GM12878 (cell line): ENCODE measurements at regions not wholly inside any gene's neighbourhood (a gene's known extent, or its start where the extent isn't known, plus 50 kb on each side); places are given as distances from the start of the nearest gene placed in this dataset.

Experiments
- ATAC-seq: fragments of 200-7000 bp; cut with Tn5 transposase; 3 replicates; pipeline ENCODE4 v1.9.1; 2020; ENCODE audit warnings: mild to moderate bottlenecking, moderate library complexity
- BruUV-seq: library from RNA; stranded (reverse); fragments of 400-500 nt; replicated peaks from 2 replicates; lab custom pipeline; 2021; lab: Mats Ljungman, UMichigan
- CTCF ChIA-PET: fragments of 300-600 bp; sonication (Branson Sonifier 250); formaldehyde crosslinking; extraction: SDS; loops from one replicate; lab custom pipeline; 2021; ENCODE audit warnings: inconsistent platforms; lab: Yijun Ruan, JAX
- POLR2A ChIA-PET: fragments of 350-600 bp; formaldehyde crosslinking; extraction: SDS; loops from one replicate; lab custom pipeline; 2021; ENCODE audit warnings: inconsistent platforms; lab: Charles Lee
- RAD21 ChIA-PET: fragments of 300-600 bp; sonication (Branson Sonifier 250); formaldehyde crosslinking; loops from one replicate; lab custom pipeline; 2023; ENCODE audit warnings: antibody characterized with exemption; ENCODE audit not compliant: unreplicated experiment; lab: Charles Lee
- SMC1A ChIA-PET: fragments of 300-600 bp; sonication (Branson Sonifier 250); formaldehyde crosslinking; loops from one replicate; lab custom pipeline; 2023; ENCODE audit not compliant: unreplicated experiment, uncharacterized antibody; lab: Charles Lee
- DNase-seq: peaks from one replicate; pipeline ENCODE4 v3.0.0-alpha.2; 2011; ENCODE audit warnings: low read depth, low spot score
- FAIRE-seq: peaks from 3 replicates; lab custom pipeline; 2011; peaks lifted over from hg19 to GRCh38; lab: Jason Lieb, UNC
- H2AFZ ChIP-seq: 2 replicates; pipeline ENCODE4 v1.6.0; 2011; ENCODE audit warnings: low read depth, low read length, control low read depth; ENCODE audit not compliant: control insufficient read depth
- H3K27ac ChIP-seq: 2 replicates; pipeline ENCODE4 v1.5.1; 2011; ENCODE audit warnings: control low read depth; ENCODE audit not compliant: control insufficient read depth, insufficient read depth
- H3K27me3 ChIP-seq, 2 experiments: replicated peaks in 1 of 2; 2 replicates each; pipeline versions ENCODE4 v1.6.0 to v1.6.1; 2011; ENCODE audit warnings: low read length in 1 of 2; ENCODE audit not compliant: control insufficient read depth in 2 of 2, insufficient read depth in 2 of 2
- H3K36me3 ChIP-seq, 2 experiments: 2 replicates each; pipeline ENCODE4 v1.5.1; 2011; ENCODE audit warnings: low read length in 1 of 2; ENCODE audit not compliant: control insufficient read depth in 2 of 2, insufficient read depth in 2 of 2
- H3K4me1 ChIP-seq: 2 replicates; pipeline ENCODE4 v1.6.1; 2011; ENCODE audit warnings: mild to moderate bottlenecking, low read length, moderate library complexity, mixed read lengths; ENCODE audit not compliant: control insufficient read depth, insufficient read depth
- H3K4me2 ChIP-seq: 2 replicates; pipeline ENCODE4 v1.6.0; 2011; ENCODE audit warnings: control low read depth; ENCODE audit not compliant: control insufficient read depth, insufficient read depth
- H3K4me3 ChIP-seq: fragments of 200-600 bp; sonication (generic); 2 replicates; pipeline ENCODE4 v1.5.1; 2016
- H3K79me2 ChIP-seq: 2 replicates; pipeline ENCODE4 v1.6.0; 2011; ENCODE audit warnings: low read length; ENCODE audit not compliant: control insufficient read depth, insufficient read depth
- H3K9ac ChIP-seq: 2 replicates; pipeline ENCODE4 v1.8.0; 2011; ENCODE audit warnings: low read length, control low read depth, mixed read lengths; ENCODE audit not compliant: control insufficient read depth, insufficient read depth
- H3K9me3 ChIP-seq: replicated peaks from 3 replicates; pipeline ENCODE4 v1.5.1; 2011; ENCODE audit warnings: mild to moderate bottlenecking, low read length; ENCODE audit not compliant: control insufficient read depth, insufficient read depth
- H4K20me1 ChIP-seq: 2 replicates; pipeline ENCODE4 v1.6.0; 2011; ENCODE audit not compliant: control insufficient read depth, insufficient read depth
- NFIC ChIP-seq: IDR thresholded peaks from 2 replicates; pipeline ENCODE4 v1.6.1; 2012; ENCODE audit warnings: low read depth, mild to moderate bottlenecking, inconsistent platforms, low read length, moderate library complexity
- NR2C2 ChIP-seq: IDR thresholded peaks from 2 replicates; pipeline ENCODE4 v1.6.1; 2011; ENCODE audit warnings: borderline replicate concordance, low read depth; ENCODE audit not compliant: control insufficient read depth, insufficient read length
- SMC3 ChIP-seq: IDR thresholded peaks from 2 replicates; pipeline ENCODE4 v1.6.1; 2011; ENCODE audit warnings: low read length, improper control_type of control experiment, borderline replicate concordance
- SPI1 ChIP-seq: IDR thresholded peaks from 2 replicates; pipeline ENCODE4 v1.6.1; 2011; ENCODE audit warnings: low read depth, mild to moderate bottlenecking, low read length, moderate library complexity, borderline replicate concordance; ENCODE audit not compliant: insufficient read depth
- WGBS: methylation state at CpG from one replicate; pipeline ENCODE4 v1.1.6; 2016; ENCODE audit warnings: low lambda C conversion rate; ENCODE audit not compliant: insufficient replicate concordance, insufficient coverage; ENCODE audit errors: missing lambda C conversion rate; 5-methylcytosine and 5-hydroxymethylcytosine counted together
- in situ Hi-C: fragments of 300-500 bp; cut with MboI; formaldehyde crosslinking; loops from 9 replicates; pipeline ENCODE4 v1.14.3; 2018; ENCODE audit warnings: mixed read lengths
- intact Hi-C: fragments of 100-400 bp; cut with micrococcal nuclease; formaldehyde crosslinking; loops from one replicate; pipeline ENCODE4 v1.14.2; 2022; ENCODE audit not compliant: unreplicated experiment
- TF ChIP-seq, protein P1 (sequence below): fragments of 450-650 bp; IDR thresholded peaks from 2 replicates; pipeline ENCODE4 v1.6.1; 2018; ENCODE audit warnings: mild to moderate bottlenecking, low read depth, moderate library complexity; ENCODE audit not compliant: partially characterized antibody

DNA sequence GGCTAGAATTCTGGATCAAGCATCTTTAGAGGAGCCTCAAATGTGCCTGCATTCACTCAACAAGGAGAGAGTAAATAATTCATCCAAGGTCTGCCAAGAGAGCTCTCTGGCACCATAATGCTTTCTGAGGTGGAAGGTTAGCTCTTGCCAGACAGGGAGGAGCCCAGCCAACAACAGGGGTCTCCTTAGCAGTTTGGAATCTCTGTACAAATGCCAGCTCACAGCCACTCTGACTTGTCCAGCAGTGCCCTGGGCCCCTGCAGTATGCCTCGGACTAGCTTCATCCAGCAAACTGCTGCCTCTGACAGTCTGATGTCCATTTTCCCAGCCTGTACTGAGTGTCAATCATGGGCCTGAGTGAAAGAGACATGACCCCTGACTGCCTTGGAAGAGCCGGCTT lies 127.2 kb upstream of the SLC44A1 start:
- Histone ChIP-seq H2AFZ (no peak overlapping the region), H3K9me3 (no peaks in the 10 kb centered on the region), H3K4me2 (no peak overlapping the region), H3K27ac (no peak overlapping the region), H3K4me1 (peaks cover 14% of the 10 kb centered on the region), H3K27me3 (no peaks in the 10 kb centered on the region), H3K36me3 (no peaks in the 10 kb centered on the region), H3K79me2 (no peaks in the 10 kb centered on the region), H4K20me1 (no peaks in the 10 kb centered on the region), H3K9ac (no peak overlapping the region), H3K4me3 (no peak overlapping the region)
- TF ChIP-seq NFIC (no peak), SPI1 (no peak), NR2C2 (no peak), SMC3 (no peak)
- TF ChIP-seq, protein P1, sequence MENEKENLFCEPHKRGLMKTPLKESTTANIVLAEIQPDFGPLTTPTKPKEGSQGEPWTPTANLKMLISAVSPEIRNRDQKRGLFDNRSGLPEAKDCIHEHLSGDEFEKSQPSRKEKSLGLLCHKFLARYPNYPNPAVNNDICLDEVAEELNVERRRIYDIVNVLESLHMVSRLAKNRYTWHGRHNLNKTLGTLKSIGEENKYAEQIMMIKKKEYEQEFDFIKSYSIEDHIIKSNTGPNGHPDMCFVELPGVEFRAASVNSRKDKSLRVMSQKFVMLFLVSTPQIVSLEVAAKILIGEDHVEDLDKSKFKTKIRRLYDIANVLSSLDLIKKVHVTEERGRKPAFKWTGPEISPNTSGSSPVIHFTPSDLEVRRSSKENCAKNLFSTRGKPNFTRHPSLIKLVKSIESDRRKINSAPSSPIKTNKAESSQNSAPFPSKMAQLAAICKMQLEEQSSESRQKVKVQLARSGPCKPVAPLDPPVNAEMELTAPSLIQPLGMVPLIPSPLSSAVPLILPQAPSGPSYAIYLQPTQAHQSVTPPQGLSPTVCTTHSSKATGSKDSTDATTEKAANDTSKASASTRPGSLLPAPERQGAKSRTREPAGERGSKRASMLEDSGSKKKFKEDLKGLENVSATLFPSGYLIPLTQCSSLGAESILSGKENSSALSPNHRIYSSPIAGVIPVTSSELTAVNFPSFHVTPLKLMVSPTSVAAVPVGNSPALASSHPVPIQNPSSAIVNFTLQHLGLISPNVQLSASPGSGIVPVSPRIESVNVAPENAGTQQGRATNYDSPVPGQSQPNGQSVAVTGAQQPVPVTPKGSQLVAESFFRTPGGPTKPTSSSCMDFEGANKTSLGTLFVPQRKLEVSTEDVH: no peak
- no TSS peak for BruUV-seq
- DNase-seq (no peak), FAIRE-seq (no peak), ATAC-seq (no peak)
- ChIA-PET SMC1A (interaction anchor here (0.7 kb wide), 1 partner anchor 11 kb away, joined by 3 read pairs; no protein-coding TSS in a partner anchor), RAD21 (interaction anchor here (0.5 kb wide), 1 partner anchor 298 kb away, joined by 3 read pairs; no protein-coding TSS in a partner anchor), CTCF (no interaction called here), POLR2A (no interaction called here)
- in situ Hi-C loops (no loop called here), intact Hi-C loops (no loop called here)
- 79% methylated on average over 2 of the region's 2 CpGs for WGBS
